Loucy (cell line): ENCODE measurements at regions not wholly inside any gene's neighbourhood (a gene's known extent, or its start where the extent isn't known, plus 50 kb on each side); places are given as distances from the start of the nearest gene placed in this dataset.

Experiments
- H2AFZ ChIP-seq: fragments of 200-600 bp; sonication (generic); 2 replicates; pipeline ENCODE4 v1.6.0; 2016; ENCODE audit warnings: antibody characterized with exemption, mild to moderate bottlenecking, low read length, moderate library complexity
- H3F3A ChIP-seq: fragments of 200-600 bp; 2 replicates; pipeline ENCODE4 v1.6.0; 2016; ENCODE audit warnings: antibody characterized with exemption, low read depth, mild to moderate bottlenecking
- H3K27me3 ChIP-seq: fragments of 200-600 bp; sonication (generic); 2 replicates; pipeline ENCODE4 v1.6.1; 2014; ENCODE audit warnings: low read length, mild to moderate bottlenecking; ENCODE audit not compliant: insufficient read depth, poor library complexity, severe bottlenecking
- H3K36me3 ChIP-seq: fragments of 200-600 bp; sonication (generic); 2 replicates; pipeline ENCODE4 v1.6.1; 2016; ENCODE audit warnings: low read length; ENCODE audit not compliant: insufficient read depth
- H3K4me1 ChIP-seq: fragments of 200-600 bp; sonication (generic); 2 replicates; pipeline ENCODE4 v1.5.1; 2014; ENCODE audit warnings: low read length, mild to moderate bottlenecking; ENCODE audit not compliant: insufficient read depth, poor library complexity, severe bottlenecking
- H3K4me2 ChIP-seq: fragments of 200-600 bp; sonication (generic); 2 replicates; pipeline ENCODE4 v1.6.0; 2014; ENCODE audit warnings: antibody characterized with exemption, low read length, low read depth, mild to moderate bottlenecking; ENCODE audit not compliant: poor library complexity, severe bottlenecking
- H3K4me3 ChIP-seq: fragments of 200-600 bp; sonication (generic); 2 replicates; pipeline ENCODE4 v1.5.1; 2014; ENCODE audit warnings: low read length, mild to moderate bottlenecking, mixed read lengths; ENCODE audit not compliant: poor library complexity, severe bottlenecking
- H3K79me2 ChIP-seq: fragments of 200-600 bp; sonication (generic); 2 replicates; pipeline ENCODE4 v1.6.1; 2014; ENCODE audit warnings: low read length; ENCODE audit not compliant: insufficient read depth
- H3K9ac ChIP-seq: fragments of 200-600 bp; sonication (generic); 2 replicates; pipeline ENCODE4 v1.6.0; 2014; ENCODE audit warnings: mild to moderate bottlenecking, low read depth, low read length, moderate library complexity; ENCODE audit not compliant: poor library complexity, severe bottlenecking
- H3K9me2 ChIP-seq: fragments of 200-600 bp; sonication (generic); replicated peaks from 2 replicates; pipeline ENCODE4 v1.6.1; 2016; ENCODE audit warnings: low read depth, low read length, mixed read lengths
- H3K9me3 ChIP-seq: fragments of 200-600 bp; sonication (generic); 2 replicates; pipeline ENCODE4 v1.6.1; 2014; ENCODE audit warnings: mild to moderate bottlenecking, antibody characterized with exemption, low read length, low read depth; ENCODE audit not compliant: insufficient read depth
- H4K20me1 ChIP-seq: fragments of 200-600 bp; sonication (generic); 2 replicates; pipeline ENCODE4 v1.6.0; 2014; ENCODE audit warnings: antibody characterized with exemption, low read length, mild to moderate bottlenecking; ENCODE audit not compliant: insufficient read depth, poor library complexity, severe bottlenecking
- EZH2phosphoT487 ChIP-seq: fragments of 200-600 bp; IDR thresholded peaks from 2 replicates; pipeline ENCODE4 v1.6.1; 2018; ENCODE audit warnings: antibody characterized with exemption, mild to moderate bottlenecking, moderate library complexity, borderline replicate concordance
- TF ChIP-seq, protein P1 (sequence below): fragments of 200-600 bp; sonication (generic); conservative IDR thresholded peaks from 2 replicates; pipeline ENCODE4 v1.5.1; 2014; ENCODE audit warnings: mild to moderate bottlenecking, antibody characterized with exemption, low read length

- Histone ChIP-seq H3K4me2 (no peak overlapping the region), H3K9me3 (no peaks in the 10 kb centered on the region), H3K4me3 (no peak overlapping the region), H3K79me2 (no peaks in the 10 kb centered on the region), H3K9ac (no peak overlapping the region), H3K4me1 (no peaks in the 10 kb centered on the region), H3K27me3 (no peaks in the 10 kb centered on the region), H2AFZ (no peak overlapping the region), H4K20me1 (no peaks in the 10 kb centered on the region), H3K9me2 (no peaks in the 10 kb centered on the region), H3K36me3 (no peaks in the 10 kb centered on the region), H3F3A (no peaks in the 10 kb centered on the region)
- TF ChIP-seq, protein P1, sequence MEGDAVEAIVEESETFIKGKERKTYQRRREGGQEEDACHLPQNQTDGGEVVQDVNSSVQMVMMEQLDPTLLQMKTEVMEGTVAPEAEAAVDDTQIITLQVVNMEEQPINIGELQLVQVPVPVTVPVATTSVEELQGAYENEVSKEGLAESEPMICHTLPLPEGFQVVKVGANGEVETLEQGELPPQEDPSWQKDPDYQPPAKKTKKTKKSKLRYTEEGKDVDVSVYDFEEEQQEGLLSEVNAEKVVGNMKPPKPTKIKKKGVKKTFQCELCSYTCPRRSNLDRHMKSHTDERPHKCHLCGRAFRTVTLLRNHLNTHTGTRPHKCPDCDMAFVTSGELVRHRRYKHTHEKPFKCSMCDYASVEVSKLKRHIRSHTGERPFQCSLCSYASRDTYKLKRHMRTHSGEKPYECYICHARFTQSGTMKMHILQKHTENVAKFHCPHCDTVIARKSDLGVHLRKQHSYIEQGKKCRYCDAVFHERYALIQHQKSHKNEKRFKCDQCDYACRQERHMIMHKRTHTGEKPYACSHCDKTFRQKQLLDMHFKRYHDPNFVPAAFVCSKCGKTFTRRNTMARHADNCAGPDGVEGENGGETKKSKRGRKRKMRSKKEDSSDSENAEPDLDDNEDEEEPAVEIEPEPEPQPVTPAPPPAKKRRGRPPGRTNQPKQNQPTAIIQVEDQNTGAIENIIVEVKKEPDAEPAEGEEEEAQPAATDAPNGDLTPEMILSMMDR: no peak
- no peak for TF ChIP-seq EZH2phosphoT487
Observed at GRCh38 chr15:92231461-92231860, 162.2 kb upstream of the ST8SIA2 start.

GRCh38 chr15:92232317-92232716, 161.4 kb upstream of the ST8SIA2 start:
- H3K4me2 ChIP-seq: no peak overlapping the region
- H3K36me3 ChIP-seq: no peaks in the 10 kb centered on the region
- no peaks in the 10 kb centered on the region for H3F3A ChIP-seq
- H3K9ac ChIP-seq: no peak overlapping the region
- H2AFZ ChIP-seq: no peak overlapping the region
- no peak overlapping the region for H3K4me3 ChIP-seq
- H3K4me1 ChIP-seq: no peaks in the 10 kb centered on the region
- no peak for TF ChIP-seq EZH2phosphoT487
- TF ChIP-seq, protein P1: no peak
- no peaks in the 10 kb centered on the region for H3K27me3 ChIP-seq
- H3K9me2 ChIP-seq: no peaks in the 10 kb centered on the region
- no peaks in the 10 kb centered on the region for H3K9me3 ChIP-seq
- no peaks in the 10 kb centered on the region for H3K79me2 ChIP-seq
- no peaks in the 10 kb centered on the region for H4K20me1 ChIP-seq

DNA sequence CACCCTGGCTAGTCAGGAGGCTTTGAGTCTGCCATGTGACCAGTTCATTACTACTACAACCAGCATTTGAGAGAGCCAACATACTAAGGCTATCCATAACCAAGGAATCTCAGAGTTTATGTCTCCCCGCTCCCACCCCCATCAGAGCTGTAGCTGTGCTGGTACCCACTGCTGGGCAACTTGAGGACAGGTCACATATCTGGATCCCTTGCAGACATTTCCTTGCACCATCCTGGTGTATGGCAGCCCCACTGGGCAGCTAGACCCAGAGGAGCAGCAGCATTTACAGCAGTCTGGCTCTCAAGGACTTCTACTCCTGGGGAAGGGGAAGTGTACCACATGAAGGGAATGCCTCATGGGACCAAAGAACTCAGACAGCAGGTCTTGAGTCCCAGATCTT, 160.8 kb upstream of the ST8SIA2 start:
- H3K79me2 ChIP-seq: no peaks in the 10 kb centered on the region
- H3K4me3 ChIP-seq: no peak overlapping the region
- no peak overlapping the region for H3K4me2 ChIP-seq
- no peak overlapping the region for H3K9ac ChIP-seq
- no peaks in the 10 kb centered on the region for H3K9me2 ChIP-seq
- H2AFZ ChIP-seq: no peak overlapping the region
- no peaks in the 10 kb centered on the region for H3K27me3 ChIP-seq
- H3F3A ChIP-seq: no peaks in the 10 kb centered on the region
- no peaks in the 10 kb centered on the region for H3K4me1 ChIP-seq
- H4K20me1 ChIP-seq: no peaks in the 10 kb centered on the region
- no peak for TF ChIP-seq EZH2phosphoT487
- TF ChIP-seq, protein P1: no peak
- H3K36me3 ChIP-seq: no peaks in the 10 kb centered on the region
- no peaks in the 10 kb centered on the region for H3K9me3 ChIP-seq
